Peyer's patch (tissue), 4 donors: ENCODE measurements at regions not wholly inside any gene's neighbourhood (a gene's known extent, or its start where the extent isn't known, plus 50 kb on each side); places are given as distances from the start of the nearest gene placed in this dataset.
"Not testable (repeated sequence)": the region's sequence is repeated elsewhere in the genome, so short reads cannot be mapped to it uniquely, and the experiment has no call there.

Source experiments
- DNase-seq, 3 donors: peaks; one replicate each; pipeline ENCODE4 v3.0.0-alpha.2; 2017 to 2019
- H3K27ac ChIP-seq, 4 donors: fragments of 200-600 bp; sonication (generic); one replicate each; pipeline ENCODE4 v1.5.1; 2016 to 2019
- H3K27me3 ChIP-seq, 2 donors: fragments of 200-600 bp; sonication (generic); one replicate each; pipeline ENCODE4 v1.5.1; 2019
- H3K36me3 ChIP-seq, 3 donors: fragments of 200-600 bp; sonication (generic); one replicate each; pipeline ENCODE4 v1.5.1; 2016 to 2019
- H3K4me1 ChIP-seq, 4 donors: fragments of 200-600 bp; sonication (generic); one replicate each; pipeline ENCODE4 v1.5.1; 2016 to 2019
- H3K4me3 ChIP-seq, 4 donors: fragments of 200-600 bp; sonication (generic); 1 replicate in 3 of 4; 2 replicates in 1 of 4; pipeline ENCODE4 v1.5.1; 2016 to 2019; ENCODE audit warnings: mild to moderate bottlenecking in 1 of 4
- H3K9me3 ChIP-seq, 4 donors: fragments of 200-600 bp; sonication (generic); one replicate each; pipeline ENCODE4 v1.5.1; 2016 to 2019; ENCODE audit warnings: mild to moderate bottlenecking in 1 of 4
- POLR2A ChIP-seq, 2 donors: fragments of 450-650 bp; IDR thresholded peaks; one replicate each; pipeline ENCODE4 v1.5.1; 2017; ENCODE audit warnings: antibody characterized with exemption in 2 of 2, mild to moderate bottlenecking in 2 of 2, moderate library complexity in 2 of 2
- TF ChIP-seq, protein P1 (sequence below), 6 experiments: fragments of 450-650 bp in 4 of 6; fragments of 200-600 bp in 2 of 6; sonication (generic) in 1 of 6; IDR thresholded peaks; one replicate each; pipeline ENCODE4 v1.5.1; 2017 to 2019; ENCODE audit warnings: antibody characterized with exemption in 6 of 6, mild to moderate bottlenecking in 3 of 6, moderate library complexity in 1 of 6

DNA sequence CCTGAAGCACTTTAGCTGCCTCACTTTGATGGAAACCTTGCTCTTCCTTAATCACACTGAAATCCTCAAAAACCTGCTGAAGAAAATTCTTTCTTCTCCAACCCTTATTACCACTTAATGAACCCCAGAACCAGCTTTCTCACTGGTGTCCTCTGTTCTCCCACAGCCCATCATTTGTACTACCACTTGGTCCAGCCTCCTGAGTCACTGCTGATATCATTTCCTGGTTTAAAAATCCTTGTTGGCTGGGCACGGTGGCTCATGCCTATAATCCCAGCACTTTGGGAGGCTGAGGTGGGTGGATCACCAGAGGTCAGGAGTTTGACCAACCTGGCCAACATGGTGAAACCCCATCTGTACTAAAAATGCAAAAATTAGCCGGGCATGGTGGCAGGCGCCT is 418.6 kb upstream of the KCNMB2 start:
- no peaks in the 10 kb centered on the region for H3K36me3 ChIP-seq
- no peak for DNase-seq
- H3K27ac ChIP-seq = no peak overlapping the region
- TF ChIP-seq POLR2A (IDR thresholded peaks at IDR 0.05) = no peak
- TF ChIP-seq, protein P1, sequence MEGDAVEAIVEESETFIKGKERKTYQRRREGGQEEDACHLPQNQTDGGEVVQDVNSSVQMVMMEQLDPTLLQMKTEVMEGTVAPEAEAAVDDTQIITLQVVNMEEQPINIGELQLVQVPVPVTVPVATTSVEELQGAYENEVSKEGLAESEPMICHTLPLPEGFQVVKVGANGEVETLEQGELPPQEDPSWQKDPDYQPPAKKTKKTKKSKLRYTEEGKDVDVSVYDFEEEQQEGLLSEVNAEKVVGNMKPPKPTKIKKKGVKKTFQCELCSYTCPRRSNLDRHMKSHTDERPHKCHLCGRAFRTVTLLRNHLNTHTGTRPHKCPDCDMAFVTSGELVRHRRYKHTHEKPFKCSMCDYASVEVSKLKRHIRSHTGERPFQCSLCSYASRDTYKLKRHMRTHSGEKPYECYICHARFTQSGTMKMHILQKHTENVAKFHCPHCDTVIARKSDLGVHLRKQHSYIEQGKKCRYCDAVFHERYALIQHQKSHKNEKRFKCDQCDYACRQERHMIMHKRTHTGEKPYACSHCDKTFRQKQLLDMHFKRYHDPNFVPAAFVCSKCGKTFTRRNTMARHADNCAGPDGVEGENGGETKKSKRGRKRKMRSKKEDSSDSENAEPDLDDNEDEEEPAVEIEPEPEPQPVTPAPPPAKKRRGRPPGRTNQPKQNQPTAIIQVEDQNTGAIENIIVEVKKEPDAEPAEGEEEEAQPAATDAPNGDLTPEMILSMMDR (IDR thresholded peaks at IDR 0.05) = no peak
- no peak overlapping the region for H3K4me3 ChIP-seq
- H3K4me1 ChIP-seq = no peaks in the 10 kb centered on the region
- no peaks in the 10 kb centered on the region for H3K9me3 ChIP-seq
- H3K27me3 ChIP-seq = no peaks in the 10 kb centered on the region

DNA sequence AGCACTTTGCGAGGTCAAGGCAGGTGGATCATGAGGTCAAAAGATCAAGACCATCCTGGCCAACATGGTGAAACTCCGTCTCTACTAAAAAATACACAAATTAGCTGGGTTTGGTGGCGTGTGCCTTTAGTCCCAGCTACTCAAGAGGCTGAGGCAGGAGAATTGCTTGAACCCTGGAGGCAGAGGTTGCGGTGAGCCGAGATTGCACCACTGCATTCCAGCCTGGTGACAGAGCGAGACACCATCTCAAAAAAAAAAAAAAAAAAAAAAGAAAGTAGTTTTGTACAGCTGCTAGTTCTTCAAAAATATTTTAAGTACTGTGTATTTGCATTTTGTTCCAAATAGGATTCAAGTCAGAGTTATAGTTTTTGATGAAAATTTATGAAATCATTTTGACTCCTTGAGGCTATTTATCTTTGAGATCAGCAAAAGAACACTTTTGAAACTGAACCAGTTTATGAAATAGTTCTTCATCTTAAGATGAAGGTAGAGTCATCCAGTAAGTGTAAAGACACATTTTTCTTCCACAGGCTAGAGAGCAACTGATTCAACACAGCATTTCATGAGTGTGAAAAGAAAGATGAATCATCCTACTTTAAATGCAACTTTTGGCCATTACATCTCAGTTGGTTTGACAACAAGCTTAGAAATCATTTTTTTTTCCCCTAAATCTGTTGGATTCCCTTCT is 416.5 kb upstream of the KCNMB2 start:
- not testable (repeated sequence) for H3K27me3 ChIP-seq, H3K4me3 ChIP-seq, H3K27ac ChIP-seq, H3K9me3 ChIP-seq, H3K36me3 ChIP-seq, H3K4me1 ChIP-seq, DNase-seq

- H3K36me3 ChIP-seq = no peaks in the 10 kb centered on the region
- no peaks in the 10 kb centered on the region for H3K27me3 ChIP-seq
- no peak for DNase-seq
- TF ChIP-seq POLR2A (IDR thresholded peaks at IDR 0.05) = no peak
- TF ChIP-seq, protein P1 (IDR thresholded peaks at IDR 0.05) = no peak
- no peak overlapping the region for H3K27ac ChIP-seq
- no peaks in the 10 kb centered on the region for H3K4me1 ChIP-seq
- H3K4me3 ChIP-seq = no peak overlapping the region
- H3K9me3 ChIP-seq = no peaks in the 10 kb centered on the region
Observed at GRCh38 chr3:178120367-178120766, 415.9 kb upstream of the KCNMB2 start.

GRCh38 chr3:178126686-178127085 is 409.6 kb upstream of the KCNMB2 start:
- no peaks in the 10 kb centered on the region for H3K36me3 ChIP-seq
- H3K27me3 ChIP-seq = no peaks in the 10 kb centered on the region
- DNase-seq = no peak
- no peaks in the 10 kb centered on the region for H3K4me1 ChIP-seq
- H3K9me3 ChIP-seq = no peaks in the 10 kb centered on the region
- TF ChIP-seq, protein P1 (IDR thresholded peaks at IDR 0.05) = no peak
- no peak for TF ChIP-seq POLR2A (IDR thresholded peaks at IDR 0.05)
- no peak overlapping the region for H3K27ac ChIP-seq
- H3K4me3 ChIP-seq = no peak overlapping the region

GRCh38 chr3:178127221-178127620 is 409.0 kb upstream of the KCNMB2 start:
- no peaks in the 10 kb centered on the region for H3K9me3 ChIP-seq
- TF ChIP-seq, protein P1 (IDR thresholded peaks at IDR 0.05) = no peak
- no peak for TF ChIP-seq POLR2A (IDR thresholded peaks at IDR 0.05)

DNA sequence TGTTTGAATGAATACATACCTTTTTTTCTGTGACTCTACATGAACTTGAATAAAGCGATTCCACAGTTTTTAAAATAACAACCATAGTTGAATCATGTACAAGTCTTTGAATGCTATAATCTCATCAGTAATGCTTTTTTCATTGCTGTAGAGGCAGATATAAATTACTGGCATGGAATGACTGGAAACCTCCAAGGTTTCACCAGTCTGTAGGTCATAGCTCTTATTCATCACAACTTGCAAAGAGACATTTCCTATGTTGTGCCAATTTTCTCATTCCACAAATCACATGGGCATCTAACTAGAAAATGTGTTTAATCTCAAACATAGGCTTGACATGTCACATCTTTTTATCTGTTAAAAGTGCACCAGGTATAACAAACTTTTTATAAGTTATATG is 407.1 kb upstream of the KCNMB2 start:
- Histone ChIP-seq H3K9me3 (no peaks in the 10 kb centered on the region), H3K27me3 (no peaks in the 10 kb centered on the region), H3K4me1 (no peaks in the 10 kb centered on the region), H3K27ac (no peak overlapping the region), H3K4me3 (no peak overlapping the region), H3K36me3 (no peaks in the 10 kb centered on the region)
- TF ChIP-seq, protein P1 (IDR thresholded peaks at IDR 0.05) = no peak
- TF ChIP-seq POLR2A (IDR thresholded peaks at IDR 0.05) = no peak
- DNase-seq = no peak

More at GRCh38 chr3:178127221-178127620, 409.0 kb upstream of the KCNMB2 start:
- no peak for DNase-seq
- Histone ChIP-seq H3K27me3 (no peaks in the 10 kb centered on the region), H3K4me3 (no peak overlapping the region), H3K4me1 (no peaks in the 10 kb centered on the region), H3K36me3 (no peaks in the 10 kb centered on the region), H3K27ac (no peak overlapping the region)
